NCI-H69 (cell line): ENCODE measurements at regions not wholly inside any gene's neighbourhood (a gene's known extent, or its start where the extent isn't known, plus 50 kb on each side); places are given as distances from the start of the nearest gene placed in this dataset.

Experiments
- DNase-seq: peaks from one replicate; lab custom pipeline; 2025; lab: John Stamatoyannopoulos, UW

DNA sequence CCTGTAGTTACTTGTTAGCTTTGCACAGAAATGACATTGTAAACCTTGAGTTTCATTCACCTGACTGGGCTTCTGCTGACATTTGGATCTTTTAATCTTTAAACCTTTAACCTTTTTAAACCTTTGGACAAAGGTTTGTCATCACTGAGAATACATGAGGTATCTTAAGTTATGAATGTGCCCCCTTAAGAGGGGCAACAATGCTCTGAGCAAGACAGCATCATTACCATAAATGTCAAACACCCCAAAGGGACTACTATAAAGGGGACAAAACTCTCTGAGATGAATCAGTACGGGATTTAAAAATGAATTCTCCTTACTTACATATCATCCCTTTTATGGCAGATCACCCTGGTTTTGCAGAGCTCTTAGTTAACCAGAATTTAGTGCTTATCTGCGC lies 203.3 kb downstream of the COG6 start:
- DNase-seq, result no peak

GRCh38 chr13:39859898-39860297 lies 204.4 kb downstream of the COG6 start:
- no peak for DNase-seq

DNA sequence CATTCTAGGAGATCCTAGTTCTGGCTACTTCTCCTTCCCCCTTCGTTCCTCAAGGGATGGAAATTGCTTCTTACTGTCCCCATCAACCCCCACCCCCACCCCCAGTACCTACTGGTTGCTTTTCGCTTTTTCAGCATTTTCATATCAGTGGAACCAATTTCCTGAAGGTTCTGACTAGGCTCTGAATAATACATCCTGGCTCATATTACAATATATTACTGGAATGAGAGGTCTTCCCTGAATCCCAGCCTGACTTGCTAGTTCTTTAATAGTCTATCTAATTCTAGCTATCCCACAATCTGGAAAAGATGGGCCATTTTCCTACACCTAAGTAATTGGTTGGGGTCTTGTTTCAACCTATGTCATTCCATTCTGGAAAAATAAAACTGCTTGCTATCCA lies 207.4 kb downstream of the COG6 start:
- DNase-seq, result no peak

DNA sequence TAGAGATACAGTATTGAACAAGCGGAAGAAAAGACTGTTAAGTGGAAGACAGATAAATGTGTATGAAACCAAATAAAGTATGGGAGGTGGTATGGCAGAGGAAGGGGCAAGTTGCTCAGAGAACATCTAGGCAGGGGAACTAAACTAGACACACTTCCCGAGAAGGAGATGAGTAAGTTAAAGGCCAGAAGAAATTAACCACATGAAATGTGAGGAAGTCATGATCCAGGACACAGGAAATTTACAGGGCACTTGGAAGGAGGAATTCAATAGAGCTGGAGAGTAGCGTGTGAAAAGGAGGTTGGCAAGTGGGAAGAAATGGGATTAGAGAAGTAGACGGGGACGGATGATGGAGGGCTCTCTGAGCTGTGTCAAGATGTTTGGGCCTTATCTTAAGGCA lies 208.8 kb downstream of the COG6 start:
- no peak for DNase-seq

DNA sequence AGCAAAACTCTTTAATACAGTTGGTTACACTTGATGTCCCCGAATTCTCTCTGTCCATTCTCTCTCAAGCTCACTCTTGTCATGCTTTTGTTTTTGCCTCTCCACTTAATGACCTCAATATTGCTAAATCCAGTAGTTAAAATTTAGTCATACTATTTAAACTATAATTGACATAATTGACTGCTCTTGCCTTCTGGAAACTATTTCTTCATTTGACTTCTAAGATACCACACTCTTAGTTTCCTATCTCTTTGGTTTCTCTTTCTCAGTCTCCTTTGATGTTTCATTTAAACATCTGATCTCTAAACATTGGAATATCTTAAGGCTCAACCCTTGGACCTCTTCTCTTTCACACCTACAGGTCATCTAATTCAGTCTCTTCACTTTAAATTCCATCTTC lies 211.3 kb downstream of the COG6 start:
- no peak for DNase-seq

DNA sequence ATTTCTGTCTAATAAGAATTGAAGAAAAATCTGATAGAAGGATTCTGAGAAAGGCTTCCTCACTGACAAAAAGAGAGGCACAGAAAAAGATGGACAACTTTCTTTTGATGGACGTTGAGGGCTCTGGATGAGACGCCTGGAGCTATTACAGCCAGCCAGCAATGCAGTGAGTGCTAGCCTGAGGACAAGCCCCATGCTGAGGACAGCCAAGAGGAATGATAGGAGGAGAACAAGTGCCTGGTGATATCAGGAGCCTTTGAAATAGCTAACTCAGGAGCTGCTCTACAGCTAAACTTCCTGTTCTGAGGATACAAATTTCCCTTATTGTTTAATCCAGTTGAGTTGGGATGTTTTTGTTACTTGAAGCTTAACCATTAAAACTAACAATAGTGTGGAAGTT lies 212.3 kb downstream of the COG6 start:
- no peak for DNase-seq

GRCh38 chr13:39870197-39870747 lies 214.8 kb downstream of the COG6 start:
- no peak for DNase-seq

- DNase-seq, result no peak
Observed at GRCh38 chr13:39874331-39875053, 219.0 kb downstream of the COG6 start.

DNA sequence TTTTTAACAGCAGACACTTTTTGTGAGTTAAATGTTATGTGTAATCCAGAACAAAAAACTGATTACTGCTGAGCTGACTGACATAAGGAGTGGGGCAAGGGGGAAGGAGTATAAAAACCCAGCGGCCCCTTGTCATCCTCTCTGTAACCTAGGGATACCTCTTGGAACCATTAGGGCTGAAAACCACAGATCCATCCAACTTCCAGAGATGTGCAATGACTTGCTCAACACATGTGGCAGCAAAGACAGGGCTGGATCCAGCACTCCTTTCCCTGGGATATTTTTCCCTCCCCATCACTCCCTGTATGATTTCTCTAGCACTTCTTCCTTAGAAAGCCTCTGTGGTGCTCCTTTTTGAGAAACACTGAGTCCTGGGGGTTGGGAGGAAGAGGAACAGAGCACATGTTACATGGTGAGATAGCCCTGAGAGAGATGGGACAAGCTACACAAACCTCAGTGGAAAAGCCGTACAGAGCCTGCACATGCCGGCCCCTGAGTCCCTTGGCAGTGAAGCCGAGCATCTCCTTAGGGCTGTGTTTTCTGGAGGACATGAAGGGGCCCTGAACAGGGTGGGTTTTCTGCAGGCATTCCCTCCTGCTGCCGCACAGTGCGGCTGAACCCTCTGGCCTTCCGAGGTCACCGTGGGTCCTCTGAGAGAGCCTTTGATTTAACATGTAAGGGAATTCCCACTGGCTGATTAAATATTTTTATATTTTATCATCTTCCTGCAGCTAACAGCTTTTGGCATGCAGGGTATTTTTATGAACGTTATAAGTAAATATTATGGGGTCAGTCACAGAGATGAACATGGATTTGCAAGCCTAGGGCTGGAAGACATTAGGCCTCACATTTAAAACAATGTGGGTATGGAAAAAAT lies 219.9 kb downstream of the COG6 start:
- no peak for DNase-seq

GRCh38 chr13:39876258-39876657 lies 220.8 kb downstream of the COG6 start:
- DNase-seq, result no peak

DNA sequence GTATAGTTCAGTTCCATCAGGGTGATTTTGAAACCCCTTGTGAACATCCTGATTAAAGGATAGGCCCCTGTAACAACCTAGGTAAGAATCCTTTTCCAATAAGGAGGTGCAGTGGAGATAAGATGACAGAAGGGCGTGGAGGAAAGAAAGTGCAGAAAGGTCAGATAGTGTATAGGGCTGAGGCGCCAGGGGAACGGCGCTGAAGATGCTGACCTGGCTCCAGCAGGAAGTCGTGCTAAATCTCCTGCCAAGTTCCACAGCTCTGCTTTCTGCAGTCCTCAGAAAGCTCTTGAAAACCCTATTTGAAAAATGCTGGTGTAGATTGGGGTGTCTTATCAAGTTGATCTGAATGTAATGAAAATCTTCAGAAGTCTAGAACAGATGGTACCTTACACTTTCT lies 221.7 kb downstream of the COG6 start:
- DNase-seq, result no peak

DNA sequence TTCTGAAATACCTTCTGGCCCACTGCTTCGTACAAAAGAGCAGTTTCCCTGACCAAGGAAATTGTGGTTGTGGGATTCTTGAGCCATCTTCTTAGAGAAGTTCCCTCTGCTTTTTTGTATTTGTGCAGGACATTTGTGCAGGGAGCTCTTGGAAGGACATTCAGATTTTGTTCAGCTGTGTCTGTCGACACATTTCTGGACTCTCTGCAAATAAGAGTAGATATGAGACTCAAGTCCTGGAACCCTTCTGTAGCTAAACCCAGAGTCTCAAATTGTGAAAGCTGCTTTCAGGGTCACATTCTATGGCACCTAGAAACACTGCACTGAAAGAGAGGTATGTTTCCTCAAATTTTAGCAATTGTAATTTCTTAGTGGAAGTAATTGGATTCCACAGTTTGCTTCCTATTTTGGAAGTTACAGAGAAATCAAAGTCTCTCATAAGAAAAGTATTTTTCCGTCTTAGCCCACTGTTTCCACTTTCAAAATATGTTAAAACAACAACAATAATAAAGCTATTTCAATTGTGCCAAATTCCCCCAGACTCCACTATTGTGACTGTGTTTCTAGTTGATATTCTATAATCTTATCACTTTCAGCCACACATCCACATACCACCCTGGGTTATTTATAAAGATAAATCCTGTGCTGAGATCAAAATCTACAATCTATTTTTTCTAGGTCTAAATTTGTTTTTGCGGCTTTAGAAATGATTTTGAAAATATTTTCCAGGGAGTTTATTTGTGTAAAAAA lies 224.0 kb downstream of the COG6 start:
- DNase-seq, result no peak

DNA sequence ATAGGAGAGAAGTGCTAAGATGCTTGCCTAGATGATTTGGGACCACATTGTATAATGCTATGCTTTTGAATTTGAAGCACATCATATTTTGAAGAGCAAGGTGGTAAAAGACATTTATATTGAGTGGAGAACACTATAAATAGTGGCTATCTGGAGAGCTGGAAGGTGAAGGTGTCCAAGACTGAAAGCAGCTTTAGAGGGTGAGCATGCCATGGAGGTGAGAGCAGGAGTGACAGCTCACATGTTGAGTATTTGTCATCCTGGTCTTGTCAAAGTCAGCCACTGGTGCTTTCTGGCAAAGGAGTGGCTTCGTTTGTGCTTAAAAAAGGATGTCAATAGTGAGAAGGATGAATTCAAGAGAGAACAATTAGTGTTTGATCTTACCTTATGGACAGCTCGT lies 225.9 kb downstream of the COG6 start:
- DNase-seq, result no peak

GRCh38 chr13:39881887-39882286 lies 226.4 kb downstream of the COG6 start:
- no peak for DNase-seq

GRCh38 chr13:39884166-39884565 lies 228.7 kb downstream of the COG6 start:
- no peak for DNase-seq

DNA sequence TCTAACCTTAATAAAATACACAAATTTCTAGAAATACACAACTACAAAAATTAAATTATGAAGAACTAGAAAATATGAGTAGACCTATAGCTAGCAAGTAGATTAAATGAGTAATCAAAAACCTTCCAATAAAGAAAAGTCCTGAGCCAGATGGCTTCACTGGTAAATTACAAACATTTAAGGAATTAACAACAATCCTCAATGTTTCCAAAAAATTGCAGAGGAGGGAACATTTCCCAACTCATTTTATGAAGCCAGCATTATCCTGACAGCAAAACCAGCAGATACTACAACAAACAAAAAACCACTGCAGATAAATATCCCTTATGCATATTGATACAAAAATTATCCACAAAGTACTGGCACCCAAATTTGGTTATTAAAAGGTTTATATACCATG lies 230.9 kb downstream of the COG6 start:
- DNase-seq, result no peak

GRCh38 chr13:39887387-39887786 lies 231.9 kb downstream of the COG6 start:
- no peak for DNase-seq

GRCh38 chr13:39888865-39889810 lies 233.7 kb downstream of the COG6 start:
- DNase-seq, result no peak

GRCh38 chr13:39890537-39890936 lies 235.1 kb downstream of the COG6 start:
- DNase-seq, result no peak

- DNase-seq, result no peak
Observed at GRCh38 chr13:39892721-39893685, 237.5 kb downstream of the COG6 start.
